ENCODE measurements at regions not wholly inside any gene's neighbourhood (a gene's known extent, or its start where the extent isn't known, plus 50 kb on each side); places are given as distances from the start of the nearest gene placed in this dataset.
"Not testable (repeated sequence)": the region's sequence is repeated elsewhere in the genome, so short reads cannot be mapped to it uniquely, and the experiment has no call there.

GRCh38 chr18:45340884-45341283, 274.4 kb upstream of the SLC14A2 start:
- peaks cover under 1% of the 10 kb centered on the region for H3K4me1 ChIP-seq
- 83% methylated on average over 3 of the region's 3 CpGs for WGBS
- H3K27me3 ChIP-seq: no peaks in the 10 kb centered on the region
- H3K27ac ChIP-seq: no peak overlapping the region
- no peaks in the 10 kb centered on the region for H3K36me3 ChIP-seq
- H3K4me3 ChIP-seq: no peak overlapping the region
- DNase-seq (ENCODE audit: low spot score in 2 of 2): no peak
- no peaks in the 10 kb centered on the region for H3K9me3 ChIP-seq
- TF ChIP-seq POLR2A (IDR thresholded peaks at IDR 0.05) (no peak), POLR2AphosphoS5 (IDR thresholded peaks at IDR 0.05) (no peak), CTCF (IDR thresholded peaks at IDR 0.05) (no peak), EP300 (IDR thresholded peaks at IDR 0.05) (no peak)

- H3K4me1 ChIP-seq: no peaks in the 10 kb centered on the region
- WGBS: 65% methylated on average over 2 of the region's 2 CpGs
- no peak overlapping the region for H3K4me3 ChIP-seq
- no peak for TF ChIP-seq EP300 (IDR thresholded peaks at IDR 0.05)
- TF ChIP-seq POLR2A (IDR thresholded peaks at IDR 0.05): no peak
- TF ChIP-seq CTCF (IDR thresholded peaks at IDR 0.05): no peak
- TF ChIP-seq POLR2AphosphoS5 (IDR thresholded peaks at IDR 0.05): no peak
- no peaks in the 10 kb centered on the region for H3K36me3 ChIP-seq
- no peak for DNase-seq (ENCODE audit: low spot score in 2 of 2)
- no peaks in the 10 kb centered on the region for H3K27me3 ChIP-seq
- H3K27ac ChIP-seq: no peak overlapping the region
- no peaks in the 10 kb centered on the region for H3K9me3 ChIP-seq
Measured at GRCh38 chr18:45341454-45341853, 273.8 kb upstream of the SLC14A2 start.

GRCh38 chr18:45342166-45342565, 273.1 kb upstream of the SLC14A2 start:
- no peak for DNase-seq (ENCODE audit: low spot score in 2 of 2)
- no peaks in the 10 kb centered on the region for H3K27me3 ChIP-seq
- no peaks in the 10 kb centered on the region for H3K4me1 ChIP-seq
- no peak overlapping the region for H3K27ac ChIP-seq
- H3K36me3 ChIP-seq: no peaks in the 10 kb centered on the region
- no peak for TF ChIP-seq POLR2A (IDR thresholded peaks at IDR 0.05)
- TF ChIP-seq EP300 (IDR thresholded peaks at IDR 0.05): no peak
- TF ChIP-seq CTCF (IDR thresholded peaks at IDR 0.05): no peak
- no peak for TF ChIP-seq POLR2AphosphoS5 (IDR thresholded peaks at IDR 0.05)
- WGBS: 69% methylated on average over 3 of the region's 3 CpGs
- H3K4me3 ChIP-seq: no peak overlapping the region
- no peaks in the 10 kb centered on the region for H3K9me3 ChIP-seq

- Histone ChIP-seq H3K4me1 (no peaks in the 10 kb centered on the region), H3K27me3 (no peaks in the 10 kb centered on the region), H3K9me3 (no peaks in the 10 kb centered on the region), H3K27ac (no peak overlapping the region), H3K36me3 (no peaks in the 10 kb centered on the region), H3K4me3 (no peak overlapping the region)
- 93% methylated on average over 3 of the region's 3 CpGs for WGBS
- TF ChIP-seq CTCF (IDR thresholded peaks at IDR 0.05) (no peak), EP300 (IDR thresholded peaks at IDR 0.05) (no peak), POLR2A (IDR thresholded peaks at IDR 0.05) (no peak), POLR2AphosphoS5 (IDR thresholded peaks at IDR 0.05) (no peak)
- no peak for DNase-seq (ENCODE audit: low spot score in 2 of 2)
Measured at GRCh38 chr18:45342653-45343052, 272.6 kb upstream of the SLC14A2 start.

- WGBS: 83% methylated on average over 5 of the region's 5 CpGs
- no peaks in the 10 kb centered on the region for H3K36me3 ChIP-seq
- H3K27ac ChIP-seq: no peak overlapping the region
- H3K9me3 ChIP-seq: no peaks in the 10 kb centered on the region
- H3K27me3 ChIP-seq: no peaks in the 10 kb centered on the region
- no peak for DNase-seq (ENCODE audit: low spot score in 2 of 2)
- no peaks in the 10 kb centered on the region for H3K4me1 ChIP-seq
- TF ChIP-seq POLR2A (IDR thresholded peaks at IDR 0.05) (no peak), EP300 (IDR thresholded peaks at IDR 0.05) (no peak), POLR2AphosphoS5 (IDR thresholded peaks at IDR 0.05) (no peak)
- no peak overlapping the region for H3K4me3 ChIP-seq
Measured at GRCh38 chr18:45343365-45343764, 271.9 kb upstream of the SLC14A2 start.

- H3K4me3 ChIP-seq; H3K27me3 ChIP-seq; H3K36me3 ChIP-seq; DNase-seq (ENCODE audit: low spot score in 2 of 2); H3K4me1 ChIP-seq; H3K9me3 ChIP-seq; H3K27ac ChIP-seq: not testable (repeated sequence)
- WGBS: 93% methylated on average over 6 of the region's 6 CpGs
Measured at GRCh38 chr18:45344680-45345079, 270.6 kb upstream of the SLC14A2 start.
